Erythroblast (primary cell): ENCODE measurements at regions not wholly inside any gene's neighbourhood (a gene's known extent, or its start where the extent isn't known, plus 50 kb on each side); places are given as distances from the start of the nearest gene placed in this dataset.

Source experiments
- GATA1 ChIP-seq: IDR thresholded peaks from 2 replicates; pipeline ENCODE4 v1.6.1; 2011; ENCODE audit warnings: low read depth, mild to moderate bottlenecking, control low read depth, low read length, moderate library complexity
- POLR2A ChIP-seq: IDR thresholded peaks from 2 replicates; pipeline ENCODE4 v1.6.1; 2011; ENCODE audit warnings: mild to moderate bottlenecking, low read length

DNA sequence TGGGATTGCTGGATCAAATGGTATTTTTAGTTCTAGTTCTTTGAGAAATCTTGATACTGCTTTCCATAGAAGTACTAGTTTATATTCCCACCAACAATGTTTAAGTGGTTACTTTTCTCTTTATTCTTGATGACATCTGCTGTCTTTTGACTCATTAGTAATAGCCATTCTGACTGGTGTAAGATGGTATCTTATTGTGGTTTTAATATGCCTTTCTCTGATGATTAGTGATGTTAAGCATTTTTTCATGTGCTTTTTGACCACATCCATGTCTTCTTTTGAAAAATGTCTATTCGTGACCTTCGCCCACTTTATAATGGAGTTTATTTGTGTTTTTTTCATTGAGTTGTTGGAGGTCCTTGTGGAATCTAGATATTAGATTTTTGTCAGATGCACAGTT is 865.7 kb downstream of the SLC6A15 start:
- no peak for TF ChIP-seq POLR2A
- no peak for TF ChIP-seq GATA1
